Glutamatergic neuron (in vitro differentiated cells): ENCODE measurements at regions not wholly inside any gene's neighbourhood (a gene's known extent, or its start where the extent isn't known, plus 50 kb on each side); places are given as distances from the start of the nearest gene placed in this dataset.

Experiments used
- DNase-seq: peaks from one replicate; pipeline ENCODE4 v3.0.0; 2022
- H3K27ac Mint-ChIP-seq: one replicate; pipeline ENCODE4 v1.8.0; 2020; ENCODE audit warnings: mild to moderate bottlenecking, mixed read lengths, inconsistent platforms; ENCODE audit not compliant: unreplicated experiment
- H3K27me3 Mint-ChIP-seq: one replicate; pipeline ENCODE4 v1.8.0; 2020; ENCODE audit warnings: mild to moderate bottlenecking, moderate library complexity, mixed read lengths, inconsistent platforms; ENCODE audit not compliant: unreplicated experiment
- H3K36me3 Mint-ChIP-seq: one replicate; pipeline ENCODE4 v1.8.0; 2020; ENCODE audit warnings: mild to moderate bottlenecking, mixed read lengths, inconsistent platforms; ENCODE audit not compliant: unreplicated experiment
- H3K4me1 Mint-ChIP-seq: one replicate; pipeline ENCODE4 v1.8.0; 2020; ENCODE audit warnings: mild to moderate bottlenecking, low read depth, mixed read lengths, inconsistent platforms; ENCODE audit not compliant: unreplicated experiment
- H3K4me3 Mint-ChIP-seq: one replicate; pipeline ENCODE4 v1.8.0; 2020; ENCODE audit warnings: mild to moderate bottlenecking, mixed read lengths, inconsistent platforms; ENCODE audit not compliant: unreplicated experiment
- H3K9me3 Mint-ChIP-seq: one replicate; pipeline ENCODE4 v1.8.0; 2020; ENCODE audit warnings: mild to moderate bottlenecking, moderate library complexity, mixed read lengths, inconsistent platforms; ENCODE audit not compliant: unreplicated experiment
- TF ChIP-seq, protein P1 (sequence below): fragments of 200-600 bp; sonication (generic); IDR thresholded peaks from one replicate; pipeline ENCODE4 v1.5.0; 2021; ENCODE audit not compliant: partially characterized antibody, unreplicated experiment

DNA sequence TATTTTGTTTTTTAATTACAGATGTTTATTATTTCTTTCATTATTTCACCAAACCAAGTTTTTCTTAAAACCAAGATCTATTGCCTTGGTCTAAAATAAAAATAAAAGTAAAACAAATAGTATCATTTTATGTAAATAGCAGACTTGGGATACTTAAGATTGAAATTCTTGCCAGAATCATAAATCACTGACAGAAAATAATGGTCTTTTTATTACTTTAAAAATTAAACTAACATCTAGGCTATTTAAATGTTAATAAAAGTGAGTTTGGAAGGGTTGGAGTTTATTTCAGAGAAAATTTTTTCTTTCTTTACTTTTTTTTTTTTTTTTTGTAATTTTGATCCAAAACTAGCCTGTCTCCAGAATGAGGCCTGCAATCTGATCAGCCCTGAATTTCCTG is 568.0 kb upstream of the IGFBP3 start:
- Mint-ChIP-seq H3K4me3 (no peak overlapping the region), H3K36me3 (no peaks in the 10 kb centered on the region), H3K27ac (no peak overlapping the region), H3K4me1 (no peaks in the 10 kb centered on the region), H3K9me3 (no peaks in the 10 kb centered on the region), H3K27me3 (no peaks in the 10 kb centered on the region)
- TF ChIP-seq, protein P1, sequence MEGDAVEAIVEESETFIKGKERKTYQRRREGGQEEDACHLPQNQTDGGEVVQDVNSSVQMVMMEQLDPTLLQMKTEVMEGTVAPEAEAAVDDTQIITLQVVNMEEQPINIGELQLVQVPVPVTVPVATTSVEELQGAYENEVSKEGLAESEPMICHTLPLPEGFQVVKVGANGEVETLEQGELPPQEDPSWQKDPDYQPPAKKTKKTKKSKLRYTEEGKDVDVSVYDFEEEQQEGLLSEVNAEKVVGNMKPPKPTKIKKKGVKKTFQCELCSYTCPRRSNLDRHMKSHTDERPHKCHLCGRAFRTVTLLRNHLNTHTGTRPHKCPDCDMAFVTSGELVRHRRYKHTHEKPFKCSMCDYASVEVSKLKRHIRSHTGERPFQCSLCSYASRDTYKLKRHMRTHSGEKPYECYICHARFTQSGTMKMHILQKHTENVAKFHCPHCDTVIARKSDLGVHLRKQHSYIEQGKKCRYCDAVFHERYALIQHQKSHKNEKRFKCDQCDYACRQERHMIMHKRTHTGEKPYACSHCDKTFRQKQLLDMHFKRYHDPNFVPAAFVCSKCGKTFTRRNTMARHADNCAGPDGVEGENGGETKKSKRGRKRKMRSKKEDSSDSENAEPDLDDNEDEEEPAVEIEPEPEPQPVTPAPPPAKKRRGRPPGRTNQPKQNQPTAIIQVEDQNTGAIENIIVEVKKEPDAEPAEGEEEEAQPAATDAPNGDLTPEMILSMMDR: no peak
- DNase-seq: no peak

DNA sequence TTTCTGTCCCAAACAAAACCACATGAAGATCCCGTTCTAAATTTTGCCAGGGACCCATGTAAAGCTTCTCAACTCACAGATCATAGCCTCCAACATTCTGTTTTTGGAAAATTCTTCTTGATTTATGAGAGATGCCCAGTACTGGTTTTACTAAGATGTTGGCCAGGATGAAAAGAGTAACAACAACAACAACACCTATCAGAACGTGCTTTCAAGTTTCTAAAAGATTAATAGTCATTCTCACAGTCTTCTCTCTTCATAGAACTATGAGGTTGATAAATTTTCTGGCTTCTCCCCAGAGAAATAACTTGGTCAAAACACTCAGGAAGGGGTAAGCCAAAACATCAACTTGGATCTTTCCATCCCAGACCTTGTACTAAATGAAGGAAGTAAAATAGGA is 567.5 kb upstream of the IGFBP3 start:
- TF ChIP-seq, protein P1: no peak
- Mint-ChIP-seq H3K36me3 (no peaks in the 10 kb centered on the region), H3K9me3 (no peaks in the 10 kb centered on the region), H3K27ac (no peak overlapping the region), H3K4me1 (no peaks in the 10 kb centered on the region), H3K27me3 (no peaks in the 10 kb centered on the region), H3K4me3 (no peak overlapping the region)
- DNase-seq: no peak

GRCh38 chr7:46486256-46487206 is 565.5 kb upstream of the IGFBP3 start:
- no peaks in the 10 kb centered on the region for H3K9me3 Mint-ChIP-seq
- no peak overlapping the region for H3K27ac Mint-ChIP-seq
- no peaks in the 10 kb centered on the region for H3K4me1 Mint-ChIP-seq
- H3K27me3 Mint-ChIP-seq: no peaks in the 10 kb centered on the region
- TF ChIP-seq, protein P1: no peak
- H3K4me3 Mint-ChIP-seq: no peak overlapping the region
- no peak for DNase-seq
- no peaks in the 10 kb centered on the region for H3K36me3 Mint-ChIP-seq

DNA sequence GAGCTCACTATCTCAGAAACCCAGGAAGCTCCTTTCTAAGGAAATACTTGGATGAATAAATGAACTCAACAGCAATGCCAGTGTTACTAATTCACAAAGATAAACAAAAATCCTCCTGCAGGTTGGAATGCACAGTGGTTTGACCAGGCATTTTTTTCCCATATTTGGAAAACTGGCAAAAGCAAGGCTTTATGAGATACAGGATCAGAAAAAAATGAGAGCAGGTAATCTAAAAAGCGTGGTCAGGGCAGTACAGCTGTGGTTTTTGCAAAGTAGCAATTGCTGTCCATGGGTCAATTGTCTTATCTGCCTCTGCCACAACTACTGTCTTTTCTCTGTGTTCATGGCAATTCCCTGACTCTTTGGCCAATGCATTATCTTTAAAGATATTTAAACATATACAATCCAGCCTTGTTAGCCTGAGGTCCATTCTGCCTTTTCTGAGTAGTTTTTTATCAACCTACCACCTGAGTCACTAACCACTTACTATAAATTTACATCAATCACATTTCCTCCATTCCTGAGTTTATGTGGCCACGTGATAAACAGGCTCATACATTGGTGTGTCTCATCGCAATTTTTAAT is 564.5 kb upstream of the IGFBP3 start:
- DNase-seq: no peak
- no peak overlapping the region for H3K4me3 Mint-ChIP-seq
- no peaks in the 10 kb centered on the region for H3K4me1 Mint-ChIP-seq
- TF ChIP-seq, protein P1: no peak
- H3K27ac Mint-ChIP-seq: no peak overlapping the region
- no peaks in the 10 kb centered on the region for H3K36me3 Mint-ChIP-seq
- H3K9me3 Mint-ChIP-seq: no peaks in the 10 kb centered on the region
- no peaks in the 10 kb centered on the region for H3K27me3 Mint-ChIP-seq

GRCh38 chr7:46484906-46485305 is 563.8 kb upstream of the IGFBP3 start:
- DNase-seq: no peak
- TF ChIP-seq, protein P1: no peak
- Mint-ChIP-seq H3K27me3 (no peaks in the 10 kb centered on the region), H3K4me3 (no peak overlapping the region), H3K9me3 (no peaks in the 10 kb centered on the region), H3K36me3 (no peaks in the 10 kb centered on the region), H3K27ac (no peak overlapping the region), H3K4me1 (no peaks in the 10 kb centered on the region)
